ENCODE measurements at regions not wholly inside any gene's neighbourhood (a gene's known extent, or its start where the extent isn't known, plus 50 kb on each side); places are given as distances from the start of the nearest gene placed in this dataset.

DNA sequence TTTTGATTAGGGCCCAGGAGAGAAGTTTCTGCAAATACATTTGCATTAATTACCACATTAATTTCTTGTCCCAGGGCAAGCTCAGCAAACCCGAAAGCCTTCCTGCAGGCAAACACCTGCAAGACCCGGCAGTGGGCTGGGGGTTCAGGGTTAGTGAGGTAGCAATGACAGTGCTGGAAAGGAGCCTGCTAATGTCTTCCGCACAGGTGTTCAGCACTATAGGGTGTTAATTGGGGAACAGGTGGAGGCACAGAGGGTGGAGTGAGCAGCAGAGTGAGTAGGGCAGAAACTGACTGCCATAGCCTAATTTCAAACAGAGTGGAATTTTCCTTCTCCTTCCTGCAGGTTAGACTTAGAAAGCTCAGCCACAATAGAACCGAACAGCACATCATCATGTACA is 50.9 kb upstream of the UBASH3B start:
- TF ChIP-seq, protein P1, sequence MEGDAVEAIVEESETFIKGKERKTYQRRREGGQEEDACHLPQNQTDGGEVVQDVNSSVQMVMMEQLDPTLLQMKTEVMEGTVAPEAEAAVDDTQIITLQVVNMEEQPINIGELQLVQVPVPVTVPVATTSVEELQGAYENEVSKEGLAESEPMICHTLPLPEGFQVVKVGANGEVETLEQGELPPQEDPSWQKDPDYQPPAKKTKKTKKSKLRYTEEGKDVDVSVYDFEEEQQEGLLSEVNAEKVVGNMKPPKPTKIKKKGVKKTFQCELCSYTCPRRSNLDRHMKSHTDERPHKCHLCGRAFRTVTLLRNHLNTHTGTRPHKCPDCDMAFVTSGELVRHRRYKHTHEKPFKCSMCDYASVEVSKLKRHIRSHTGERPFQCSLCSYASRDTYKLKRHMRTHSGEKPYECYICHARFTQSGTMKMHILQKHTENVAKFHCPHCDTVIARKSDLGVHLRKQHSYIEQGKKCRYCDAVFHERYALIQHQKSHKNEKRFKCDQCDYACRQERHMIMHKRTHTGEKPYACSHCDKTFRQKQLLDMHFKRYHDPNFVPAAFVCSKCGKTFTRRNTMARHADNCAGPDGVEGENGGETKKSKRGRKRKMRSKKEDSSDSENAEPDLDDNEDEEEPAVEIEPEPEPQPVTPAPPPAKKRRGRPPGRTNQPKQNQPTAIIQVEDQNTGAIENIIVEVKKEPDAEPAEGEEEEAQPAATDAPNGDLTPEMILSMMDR (IDR thresholded peaks at IDR 0.05; ENCODE audit: insufficient read depth, low read length, missing control alignments) = no peak
- DNase-seq (ENCODE audit: low read depth, low spot score) = no peak
- H3K4me3 ChIP-seq (ENCODE audit: low read depth, low read length) = no peak overlapping the region
- ChIA-PET CTCF (interaction anchor here (1.2 kb wide), 1 partner anchor 246 kb away, joined by 3 read pairs; no protein-coding TSS in a partner anchor), POLR2A (no interaction called here)

GRCh38 chr11:122601141-122602125 is 54.1 kb upstream of the UBASH3B start:
- POLR2A ChIA-PET = interaction anchor here (0.6 to 1.2 kb wide), 2 partner anchors 453 to 482 kb away, joined by 3 to 4 read pairs; no protein-coding TSS in a partner anchor
- DNase-seq (ENCODE audit: low read depth, low spot score) = peak; percentile 41
- TF ChIP-seq, protein P1 (IDR thresholded peaks at IDR 0.05; ENCODE audit: insufficient read depth, low read length, missing control alignments) = no peak
- no peak overlapping the region for H3K4me3 ChIP-seq (ENCODE audit: low read depth, low read length)
- CTCF ChIA-PET = interaction anchor here (0.6 to 8.0 kb wide), 3 partner anchors 13 to 261 kb away, joined by 5 to 64 read pairs (median 7); no protein-coding TSS in a partner anchor

DNA sequence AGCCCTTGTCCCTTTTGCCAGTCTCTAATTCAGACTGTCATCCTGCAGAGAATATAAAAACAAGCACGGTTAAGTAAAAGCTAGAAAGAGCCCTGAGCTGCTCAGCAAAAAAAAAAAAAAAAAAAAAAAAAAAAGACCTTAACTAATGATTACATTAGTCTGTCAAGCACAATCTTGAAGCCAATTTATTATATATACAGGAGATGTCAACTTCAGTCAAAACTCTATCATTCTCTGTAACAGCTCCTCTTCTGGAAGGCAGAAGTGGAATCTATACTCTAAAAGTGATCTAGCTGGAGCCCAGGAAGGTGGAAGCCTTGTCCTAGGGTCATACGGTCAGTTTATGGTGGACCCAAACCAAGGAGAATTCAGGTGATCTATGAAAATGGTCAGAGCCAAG is 55.2 kb upstream of the UBASH3B start:
- TF ChIP-seq, protein P1 (IDR thresholded peaks at IDR 0.05; ENCODE audit: insufficient read depth, low read length, missing control alignments) = no peak
- ChIA-PET POLR2A (no interaction called here), CTCF (interaction anchor here (2.3 to 8.0 kb wide), 2 partner anchors 12 to 19 kb away, joined by 7 to 64 read pairs; no protein-coding TSS in a partner anchor)
- H3K4me3 ChIP-seq (ENCODE audit: low read depth, low read length) = no peak overlapping the region
- no peak for DNase-seq (ENCODE audit: low read depth, low spot score)

DNA sequence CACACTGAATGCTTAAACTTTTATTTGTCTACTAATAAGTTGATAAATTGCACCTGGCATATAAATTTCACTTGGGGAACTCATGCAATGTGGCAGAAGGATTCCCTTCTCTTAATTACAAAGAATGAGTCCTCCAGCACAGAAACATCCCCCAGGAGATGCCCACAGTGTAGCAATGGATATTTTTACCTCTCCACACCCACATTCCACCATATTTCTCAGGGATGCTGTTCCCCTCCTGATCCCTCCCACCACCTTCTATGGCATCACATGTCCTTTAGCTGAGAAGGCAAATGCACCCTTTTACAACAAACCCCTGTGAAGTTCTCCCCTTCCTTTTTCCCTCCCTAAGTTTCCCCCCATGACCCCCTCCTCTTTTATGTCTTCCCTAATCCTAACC is 56.1 kb upstream of the UBASH3B start:
- no peak for DNase-seq (ENCODE audit: low read depth, low spot score)
- TF ChIP-seq, protein P1 (IDR thresholded peaks at IDR 0.05; ENCODE audit: insufficient read depth, low read length, missing control alignments) = no peak
- no peak overlapping the region for H3K4me3 ChIP-seq (ENCODE audit: low read depth, low read length)
- ChIA-PET POLR2A (no interaction called here), CTCF (interaction anchor here (0.9 to 8.0 kb wide), 5 partner anchors 10 to 257 kb away, joined by 3 to 64 read pairs (median 3); no protein-coding TSS in a partner anchor)

DNA sequence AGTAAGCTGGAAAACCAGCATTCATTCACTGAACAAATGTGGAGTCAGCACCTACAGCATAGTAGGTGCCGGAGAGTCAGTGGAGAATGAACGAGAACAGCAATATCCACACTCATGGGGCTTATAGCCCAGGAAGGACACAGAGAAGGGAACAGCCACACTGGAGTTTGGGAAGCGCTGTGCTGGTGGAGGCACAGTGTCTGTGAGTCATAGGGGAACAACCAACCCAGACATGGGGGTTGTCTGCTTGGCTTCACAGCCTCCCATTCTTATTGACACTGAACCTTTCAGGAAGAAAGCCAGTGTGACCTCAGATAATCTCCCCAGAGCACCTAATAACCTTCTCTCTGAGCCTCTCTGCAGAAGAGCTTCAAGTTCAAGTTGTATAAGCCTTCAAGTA is 56.6 kb upstream of the UBASH3B start:
- no peak overlapping the region for H3K4me3 ChIP-seq (ENCODE audit: low read depth, low read length)
- ChIA-PET POLR2A (no interaction called here), CTCF (interaction anchor here (0.9 to 8.0 kb wide), 4 partner anchors 11 to 257 kb away, joined by 3 to 64 read pairs (median 3); no protein-coding TSS in a partner anchor)
- TF ChIP-seq, protein P1 (IDR thresholded peaks at IDR 0.05; ENCODE audit: insufficient read depth, low read length, missing control alignments) = no peak
- no peak for DNase-seq (ENCODE audit: low read depth, low spot score)

- DNase-seq (ENCODE audit: low read depth, low spot score) = no peak
- TF ChIP-seq, protein P1 (IDR thresholded peaks at IDR 0.05; ENCODE audit: insufficient read depth, low read length, missing control alignments) = no peak
- H3K4me3 ChIP-seq (ENCODE audit: low read depth, low read length) = no peak overlapping the region
- CTCF ChIA-PET = interaction anchor here (0.7 to 8.0 kb wide), 4 partner anchors 17 to 423 kb away, joined by 3 to 64 read pairs (median 5); no protein-coding TSS in a partner anchor
- POLR2A ChIA-PET = no interaction called here
Observed at GRCh38 chr11:122597511-122597910, 58.0 kb upstream of the UBASH3B start.

All from AG04449 (cell line).